BJ (cell line): ENCODE measurements at regions not wholly inside any gene's neighbourhood (a gene's known extent, or its start where the extent isn't known, plus 50 kb on each side); places are given as distances from the start of the nearest gene placed in this dataset.

Experiments used
- CTCF ChIA-PET: fragments of 350-600 bp; formaldehyde crosslinking; extraction: SDS; loops from one replicate; lab custom pipeline; 2021; ENCODE audit warnings: antibody characterized with exemption, inconsistent platforms; lab: Yijun Ruan, JAX
- POLR2A ChIA-PET: fragments of 300-600 bp; sonication (Branson Sonifier 250); formaldehyde crosslinking; extraction: SDS; loops from one replicate; lab custom pipeline; 2021; ENCODE audit warnings: antibody characterized with exemption; lab: Charles Lee
- DNase-seq: peaks from one replicate; pipeline ENCODE4 v3.0.0-alpha.2; 2011; ENCODE audit warnings: low read depth
- H3K27me3 ChIP-seq: 2 replicates; pipeline ENCODE4 v1.6.0; 2011; ENCODE audit warnings: low read length; ENCODE audit not compliant: control insufficient read depth, insufficient read depth
- H3K36me3 ChIP-seq: 2 replicates; pipeline ENCODE4 v1.5.1; 2011; ENCODE audit warnings: low read length; ENCODE audit not compliant: control insufficient read depth, insufficient read depth
- H3K4me3 ChIP-seq: 2 replicates; pipeline ENCODE4 v1.5.1; 2011; ENCODE audit warnings: low read depth, mild to moderate bottlenecking, control low read depth, low read length
- CTCF ChIP-seq: IDR thresholded peaks from 2 replicates; pipeline ENCODE4 v1.5.1; 2011; ENCODE audit warnings: low read depth, mild to moderate bottlenecking, control low read depth, inconsistent platforms, low read length, moderate library complexity; ENCODE audit not compliant: insufficient read depth

GRCh38 chr9:96159596-96159995 is 142.4 kb downstream of the HSD17B3 start:
- Histone ChIP-seq H3K27me3 (peaks cover 2% of the 10 kb centered on the region), H3K4me3 (no peak overlapping the region), H3K36me3 (no peaks in the 10 kb centered on the region)
- no peak for DNase-seq
- ChIA-PET CTCF (interaction anchor here (0.6 to 0.7 kb wide), 2 partner anchors 10 to 810 kb away, joined by 3 read pairs; no protein-coding TSS in a partner anchor), POLR2A (no interaction called here)
- no peak for TF ChIP-seq CTCF

GRCh38 chr9:96158909-96159575 is 142.9 kb downstream of the HSD17B3 start:
- POLR2A ChIA-PET: no interaction called here
- no peaks in the 10 kb centered on the region for H3K36me3 ChIP-seq
- no peak for TF ChIP-seq CTCF
- no peak overlapping the region for H3K4me3 ChIP-seq
- peaks cover 2% of the 10 kb centered on the region for H3K27me3 ChIP-seq
- no peak for DNase-seq
- CTCF ChIA-PET: interaction anchor here (0.6 to 1.1 kb wide), 3 partner anchors 11 to 810 kb away, joined by 3 read pairs; no protein-coding TSS in a partner anchor

GRCh38 chr9:96158147-96158546 is 143.8 kb downstream of the HSD17B3 start:
- ChIA-PET POLR2A (no interaction called here), CTCF (interaction anchor here (1.1 kb wide), 1 partner anchor 14 kb away, joined by 3 read pairs; no protein-coding TSS in a partner anchor)
- H3K27me3 ChIP-seq: peaks cover 2% of the 10 kb centered on the region
- no peak for TF ChIP-seq CTCF
- H3K36me3 ChIP-seq: no peaks in the 10 kb centered on the region
- DNase-seq: no peak
- H3K4me3 ChIP-seq: no peak overlapping the region

- ChIA-PET CTCF (no interaction called here), POLR2A (no interaction called here)
- Histone ChIP-seq H3K36me3 (no peaks in the 10 kb centered on the region), H3K4me3 (no peak overlapping the region), H3K27me3 (peaks cover 2% of the 10 kb centered on the region)
- no peak for DNase-seq
- no peak for TF ChIP-seq CTCF
Measured at GRCh38 chr9:96157675-96158074, 144.3 kb downstream of the HSD17B3 start.

GRCh38 chr9:96156171-96156974 is 145.6 kb downstream of the HSD17B3 start:
- DNase-seq: no peak
- H3K27me3 ChIP-seq: peaks cover 2% of the 10 kb centered on the region
- TF ChIP-seq CTCF: no peak
- H3K36me3 ChIP-seq: no peaks in the 10 kb centered on the region
- ChIA-PET POLR2A (no interaction called here), CTCF (no interaction called here)
- H3K4me3 ChIP-seq: no peak overlapping the region
